HCT116 (cell line): ENCODE measurements at regions not wholly inside any gene's neighbourhood (a gene's known extent, or its start where the extent isn't known, plus 50 kb on each side); places are given as distances from the start of the nearest gene placed in this dataset.

Experiments
- ATAC-seq: fragments of 200-7000 bp; cut with Tn5 transposase; 2 replicates; pipeline ENCODE4 v1.9.1; 2020; ENCODE audit warnings: mild to moderate bottlenecking, moderate library complexity
- BruUV-seq: library from RNA; stranded (reverse); fragments of 400-500 nt; replicated peaks from 2 replicates; lab custom pipeline; 2021; lab: Mats Ljungman, UMichigan
- CTCF ChIA-PET: fragments of 300-600 bp; sonication (Branson Sonifier 250); formaldehyde crosslinking; loops from one replicate; lab custom pipeline; 2021; ENCODE audit warnings: antibody characterized with exemption; lab: Charles Lee
- POLR2A ChIA-PET: fragments of 300-600, 350-600 bp; sonication (Branson Sonifier 250); formaldehyde crosslinking; loops from one replicate; lab custom pipeline; 2021; ENCODE audit warnings: antibody characterized with exemption; lab: Charles Lee
- RAD21 ChIA-PET, 2 experiments: fragments of 300-600 bp; sonication (Branson Sonifier 250); formaldehyde crosslinking; loops; one replicate each; lab custom pipeline; 2023; ENCODE audit warnings: low total read pairs in 2 of 2; ENCODE audit not compliant: uncharacterized antibody in 2 of 2, unreplicated experiment in 2 of 2, low non-redundant PET in 1 of 2; lab: Charles Lee
- DNase-seq: peaks from one replicate; pipeline ENCODE4 v3.0.0-alpha.2; 2010; ENCODE audit warnings: low read depth, low spot score
- H2AFZ ChIP-seq: fragments of 200-600 bp; shearing (Covaris generic), sonication (generic); 2 replicates; pipeline ENCODE4 v1.6.1; 2017; ENCODE audit warnings: low read depth, mixed run types, mixed read lengths, antibody characterized with exemption, low read length; ENCODE audit not compliant: poor library complexity, severe bottlenecking
- H3K27ac ChIP-seq: 2 replicates; pipeline ENCODE4 v1.5.1; 2012; ENCODE audit warnings: low read depth, low read length
- H3K27me3 ChIP-seq: fragments of 200-600 bp; sonication (generic); 2 replicates; pipeline ENCODE4 v1.6.1; 2016; ENCODE audit warnings: mixed run types, low read length, mixed read lengths; ENCODE audit not compliant: insufficient read depth
- H3K36me3 ChIP-seq, 2 experiments: fragments of 200-500 bp in 1 of 2; fragments of 200-600 bp in 1 of 2; sonication (Bioruptor generic) in 1 of 2; sonication (generic) in 1 of 2; 2 replicates each; pipeline versions ENCODE4 v1.5.1 to v1.6.1; 2014 to 2016; ENCODE audit warnings: low read length in 2 of 2, inconsistent platforms in 1 of 2, mixed read lengths in 1 of 2, mixed run types in 1 of 2; ENCODE audit not compliant: insufficient read depth in 2 of 2, control insufficient read depth in 1 of 2
- H3K4me1 ChIP-seq, 2 experiments: fragments of 200-600 bp in 1 of 2; sonication (generic) in 1 of 2; 2 replicates each; pipeline versions ENCODE4 v1.5.1 to v1.6.1; 2012 to 2017; ENCODE audit warnings: low read length in 2 of 2, inconsistent platforms in 1 of 2, mild to moderate bottlenecking in 1 of 2, mixed read lengths in 1 of 2, mixed run types in 1 of 2, moderate library complexity in 1 of 2; ENCODE audit not compliant: insufficient read depth in 2 of 2, control insufficient read depth in 1 of 2
- H3K4me2 ChIP-seq: fragments of 200-600 bp; sonication (generic); 2 replicates; pipeline ENCODE4 v1.6.1; 2017; ENCODE audit warnings: mixed run types, low read length, mixed read lengths
- H3K4me3 ChIP-seq, 2 experiments: fragments of 200-600 bp in 1 of 2; sonication (generic) in 1 of 2; replicated peaks in 1 of 2; 2 replicates each; pipeline ENCODE4 v1.5.1; 2011 to 2016; ENCODE audit warnings: low read length in 2 of 2, control low read depth in 1 of 2, low read depth in 1 of 2, mild to moderate bottlenecking in 1 of 2, mixed read lengths in 1 of 2, mixed run types in 1 of 2
- H3K79me2 ChIP-seq: fragments of 200-600 bp; sonication (generic); 2 replicates; pipeline ENCODE4 v1.6.1; 2017; ENCODE audit warnings: mild to moderate bottlenecking, mixed run types, low read length, moderate library complexity, mixed read lengths; ENCODE audit not compliant: insufficient read depth
- H3K9ac ChIP-seq: fragments of 200-600 bp; sonication (generic); 2 replicates; pipeline ENCODE4 v1.6.1; 2016; ENCODE audit warnings: low read length, mixed read lengths
- H3K9me2 ChIP-seq: fragments of 200-600 bp; sonication (generic), shearing (Covaris generic); 2 replicates; pipeline ENCODE4 v1.6.1; 2017; ENCODE audit warnings: mixed run types, mild to moderate bottlenecking, moderate library complexity; ENCODE audit not compliant: insufficient read depth
- H3K9me3 ChIP-seq, 2 experiments: fragments of 200-500 bp in 1 of 2; fragments of 200-600 bp in 1 of 2; sonication (Bioruptor generic) in 1 of 2; sonication (generic) in 1 of 2; 2 replicates each; pipeline ENCODE4 v1.6.1; 2014 to 2017; ENCODE audit warnings: low read length in 2 of 2, mixed read lengths in 2 of 2, inconsistent platforms in 1 of 2, low read depth in 1 of 2, mild to moderate bottlenecking in 1 of 2, mixed run types in 1 of 2, moderate library complexity in 1 of 2; ENCODE audit not compliant: control insufficient read depth in 1 of 2, insufficient read depth in 1 of 2
- H4K20me1 ChIP-seq: fragments of 200-600 bp; sonication (generic), shearing (Covaris generic); 2 replicates; pipeline ENCODE4 v1.6.1; 2017; ENCODE audit warnings: mixed run types, mild to moderate bottlenecking, moderate library complexity; ENCODE audit not compliant: insufficient read depth
- CEBPB ChIP-seq: IDR thresholded peaks from 2 replicates; pipeline ENCODE4 v1.6.1; 2012; ENCODE audit warnings: low read depth
- EGR1 ChIP-seq: IDR thresholded peaks from 2 replicates; pipeline ENCODE4 v1.6.1; 2012; ENCODE audit warnings: low read depth
- JUND ChIP-seq: IDR thresholded peaks from 2 replicates; pipeline ENCODE4 v1.6.1; 2012
- POLR2AphosphoS5 ChIP-seq: IDR thresholded peaks from 2 replicates; pipeline ENCODE4 v1.6.1; 2011; ENCODE audit warnings: mild to moderate bottlenecking, low read depth, low read length, moderate library complexity
- RAD21 ChIP-seq: IDR thresholded peaks from 2 replicates; pipeline ENCODE4 v1.6.1; 2012; ENCODE audit warnings: low read depth, mild to moderate bottlenecking
- intact Hi-C: fragments of 100-400 bp; cut with micrococcal nuclease; formaldehyde crosslinking; loops from 2 replicates; pipeline ENCODE4 v1.10.0; 2022
- TF ChIP-seq, protein P1 (sequence below): IDR thresholded peaks from 2 replicates; pipeline ENCODE4 v1.6.1; 2011; ENCODE audit warnings: mild to moderate bottlenecking, low read length, moderate library complexity; ENCODE audit not compliant: insufficient replicate concordance; ENCODE audit errors: extremely low read depth
- TF ChIP-seq, protein P2 (sequence below): IDR thresholded peaks from 2 replicates; pipeline ENCODE4 v1.6.1; 2012

DNA sequence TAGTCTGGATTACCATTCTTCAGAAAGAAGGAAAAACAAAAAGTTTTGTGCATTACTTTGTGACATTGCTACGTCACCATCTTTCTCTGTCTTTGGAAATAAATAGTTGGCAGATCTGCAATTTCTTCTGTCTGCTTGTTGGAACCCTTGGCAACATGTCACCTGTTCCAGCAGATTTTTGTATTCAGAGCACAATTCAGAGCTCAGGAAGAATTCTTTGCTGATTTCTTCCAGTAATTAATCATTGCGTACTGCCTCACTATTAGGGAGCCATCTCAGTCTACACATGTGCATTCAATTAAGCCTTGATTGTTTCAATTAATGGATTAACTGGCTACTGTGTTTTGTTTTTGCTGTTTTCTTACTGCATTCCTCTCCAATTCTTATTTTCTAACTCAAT is 467.2 kb downstream of the CDH8 start:
- no peaks in the 10 kb centered on the region for H4K20me1 ChIP-seq
- no peaks in the 10 kb centered on the region for H3K79me2 ChIP-seq
- POLR2A ChIA-PET = no interaction called here
- no peak overlapping the region for H3K9ac ChIP-seq
- H3K27ac ChIP-seq = no peak overlapping the region
- H3K4me1 ChIP-seq = no peaks in the 10 kb centered on the region
- peaks cover 0 to 17% of the 10 kb centered on the region in 2 experiments; a peak in 2 of 4 replicates for H3K9me3 ChIP-seq
- no peak overlapping the region for H2AFZ ChIP-seq
- no TSS peak for BruUV-seq
- no peak for DNase-seq
- RAD21 ChIA-PET = no interaction called here
- no peaks in the 10 kb centered on the region for H3K9me2 ChIP-seq
- no peak overlapping the region for H3K4me3 ChIP-seq
- no peak for TF ChIP-seq CEBPB
- TF ChIP-seq, all 23 proteins: peak for 0
- ATAC-seq = no peak
- intact Hi-C loops = no loop called here
- no peak overlapping the region for H3K4me2 ChIP-seq
- no peaks in the 10 kb centered on the region for H3K36me3 ChIP-seq
- CTCF ChIA-PET = no interaction called here
- no peaks in the 10 kb centered on the region for H3K27me3 ChIP-seq

DNA sequence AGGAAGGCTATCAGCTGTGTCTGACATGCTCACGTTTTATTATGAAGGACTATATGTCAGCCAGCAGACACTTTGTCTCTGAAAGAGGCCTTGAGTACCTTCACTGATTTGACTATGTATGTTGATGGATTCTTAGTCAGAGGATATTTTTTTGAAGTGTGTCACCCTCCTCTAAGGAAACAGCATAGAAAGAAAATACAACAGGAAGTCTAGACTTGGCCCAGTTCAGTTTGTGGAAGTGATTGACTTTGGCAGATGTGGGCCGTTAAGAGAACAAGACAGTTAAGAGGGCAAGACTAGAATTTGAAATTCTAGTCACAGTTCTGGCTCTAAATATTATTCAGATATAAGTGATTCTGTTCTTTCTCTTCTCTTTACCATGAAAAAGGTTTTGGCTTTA is 471.5 kb downstream of the CDH8 start:
- Histone ChIP-seq H3K9ac (no peak overlapping the region), H4K20me1 (no peaks in the 10 kb centered on the region), H3K27me3 (no peaks in the 10 kb centered on the region), H3K4me3 (no peak overlapping the region), H2AFZ (no peak overlapping the region), H3K4me1 (no peaks in the 10 kb centered on the region), H3K9me3 (peaks cover 0 to 16% of the 10 kb centered on the region in 2 experiments; a peak in 2 of 4 replicates), H3K36me3 (no peaks in the 10 kb centered on the region), H3K9me2 (no peaks in the 10 kb centered on the region), H3K4me2 (no peak overlapping the region), H3K79me2 (no peaks in the 10 kb centered on the region), H3K27ac (no peak overlapping the region)
- intact Hi-C loops = no loop called here
- ChIA-PET RAD21 (no interaction called here), CTCF (no interaction called here), POLR2A (no interaction called here)
- DNase-seq = no peak
- no peak for ATAC-seq
- no peak for TF ChIP-seq POLR2AphosphoS5
- no peak for TF ChIP-seq CEBPB
- TF ChIP-seq JUND = no peak
- no peak for TF ChIP-seq EGR1
- TF ChIP-seq, protein P1, sequence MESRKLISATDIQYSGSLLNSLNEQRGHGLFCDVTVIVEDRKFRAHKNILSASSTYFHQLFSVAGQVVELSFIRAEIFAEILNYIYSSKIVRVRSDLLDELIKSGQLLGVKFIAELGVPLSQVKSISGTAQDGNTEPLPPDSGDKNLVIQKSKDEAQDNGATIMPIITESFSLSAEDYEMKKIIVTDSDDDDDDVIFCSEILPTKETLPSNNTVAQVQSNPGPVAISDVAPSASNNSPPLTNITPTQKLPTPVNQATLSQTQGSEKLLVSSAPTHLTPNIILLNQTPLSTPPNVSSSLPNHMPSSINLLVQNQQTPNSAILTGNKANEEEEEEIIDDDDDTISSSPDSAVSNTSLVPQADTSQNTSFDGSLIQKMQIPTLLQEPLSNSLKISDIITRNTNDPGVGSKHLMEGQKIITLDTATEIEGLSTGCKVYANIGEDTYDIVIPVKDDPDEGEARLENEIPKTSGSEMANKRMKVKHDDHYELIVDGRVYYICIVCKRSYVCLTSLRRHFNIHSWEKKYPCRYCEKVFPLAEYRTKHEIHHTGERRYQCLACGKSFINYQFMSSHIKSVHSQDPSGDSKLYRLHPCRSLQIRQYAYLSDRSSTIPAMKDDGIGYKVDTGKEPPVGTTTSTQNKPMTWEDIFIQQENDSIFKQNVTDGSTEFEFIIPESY = no peak
- TF ChIP-seq RAD21 = no peak
- TF ChIP-seq, protein P2, sequence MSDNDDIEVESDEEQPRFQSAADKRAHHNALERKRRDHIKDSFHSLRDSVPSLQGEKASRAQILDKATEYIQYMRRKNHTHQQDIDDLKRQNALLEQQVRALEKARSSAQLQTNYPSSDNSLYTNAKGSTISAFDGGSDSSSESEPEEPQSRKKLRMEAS = no peak
- BruUV-seq = no TSS peak
